ENCODE measurements at regions not wholly inside any gene's neighbourhood (a gene's known extent, or its start where the extent isn't known, plus 50 kb on each side); places are given as distances from the start of the nearest gene placed in this dataset.

DNA sequence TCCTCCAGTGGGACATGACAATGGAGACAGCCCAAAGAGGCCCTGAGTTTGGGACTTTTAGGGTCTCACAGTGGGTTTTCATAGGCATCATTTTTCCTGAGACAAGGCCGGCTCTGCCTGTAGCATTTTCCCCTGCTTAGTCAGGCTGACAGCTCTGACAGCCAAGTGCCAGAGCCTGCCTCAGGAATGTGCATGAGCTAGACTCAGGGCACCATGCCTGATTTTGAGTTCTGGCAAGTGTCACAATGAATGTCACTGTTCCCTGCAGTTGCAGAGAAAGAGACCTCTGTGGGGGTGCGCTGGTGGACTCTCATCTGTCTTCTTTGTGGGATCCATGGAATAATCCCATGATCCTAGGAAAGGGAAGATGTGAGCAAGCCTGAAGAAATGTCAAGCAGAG, 343.3 kb upstream of the TSPY4 start:
- intact Hi-C loops (cut with DNase I), result no loop called here
- H3K4me3 ChIP-seq, result no peak overlapping the region
- WGBS (ENCODE audit: insufficient coverage, low coverage, low lambda C conversion rate, missing lambda C conversion rate), result no CpG with 5 or more reads among the region's 2 CpGs
- TF ChIP-seq, protein P1, sequence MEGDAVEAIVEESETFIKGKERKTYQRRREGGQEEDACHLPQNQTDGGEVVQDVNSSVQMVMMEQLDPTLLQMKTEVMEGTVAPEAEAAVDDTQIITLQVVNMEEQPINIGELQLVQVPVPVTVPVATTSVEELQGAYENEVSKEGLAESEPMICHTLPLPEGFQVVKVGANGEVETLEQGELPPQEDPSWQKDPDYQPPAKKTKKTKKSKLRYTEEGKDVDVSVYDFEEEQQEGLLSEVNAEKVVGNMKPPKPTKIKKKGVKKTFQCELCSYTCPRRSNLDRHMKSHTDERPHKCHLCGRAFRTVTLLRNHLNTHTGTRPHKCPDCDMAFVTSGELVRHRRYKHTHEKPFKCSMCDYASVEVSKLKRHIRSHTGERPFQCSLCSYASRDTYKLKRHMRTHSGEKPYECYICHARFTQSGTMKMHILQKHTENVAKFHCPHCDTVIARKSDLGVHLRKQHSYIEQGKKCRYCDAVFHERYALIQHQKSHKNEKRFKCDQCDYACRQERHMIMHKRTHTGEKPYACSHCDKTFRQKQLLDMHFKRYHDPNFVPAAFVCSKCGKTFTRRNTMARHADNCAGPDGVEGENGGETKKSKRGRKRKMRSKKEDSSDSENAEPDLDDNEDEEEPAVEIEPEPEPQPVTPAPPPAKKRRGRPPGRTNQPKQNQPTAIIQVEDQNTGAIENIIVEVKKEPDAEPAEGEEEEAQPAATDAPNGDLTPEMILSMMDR (IDR thresholded peaks at IDR 0.05), result no peak
- no peak for TF ChIP-seq POLR2A (IDR thresholded peaks at IDR 0.05)
- H3K27me3 ChIP-seq, result no peaks in the 10 kb centered on the region
- DNase-seq, result no peak
- no peaks in the 10 kb centered on the region for H3K9me3 ChIP-seq
- no peaks in the 10 kb centered on the region for H3K36me3 ChIP-seq
- ATAC-seq, result no peak
- H3K4me1 ChIP-seq, result no peaks in the 10 kb centered on the region
- no peak overlapping the region for H3K27ac ChIP-seq

- TF ChIP-seq, protein P1 (IDR thresholded peaks at IDR 0.05), result no peak
- TF ChIP-seq POLR2A (IDR thresholded peaks at IDR 0.05), result no peak
- ATAC-seq (no peak), DNase-seq (no peak)
- H3K9me3 ChIP-seq, result no peaks in the 10 kb centered on the region
- intact Hi-C loops (cut with DNase I), result no loop called here
- H3K36me3 ChIP-seq, result no peaks in the 10 kb centered on the region
- WGBS (ENCODE audit: insufficient coverage, low coverage, low lambda C conversion rate, missing lambda C conversion rate), result no CpG with 5 or more reads among the region's 4 CpGs
- no peak overlapping the region for H3K4me3 ChIP-seq
- H3K4me1 ChIP-seq, result no peaks in the 10 kb centered on the region
- H3K27me3 ChIP-seq, result no peaks in the 10 kb centered on the region
- no peak overlapping the region for H3K27ac ChIP-seq
Measured at GRCh38 chrY:9001231-9001630, 336.0 kb upstream of the TSPY4 start.

- no peak for TF ChIP-seq POLR2A (IDR thresholded peaks at IDR 0.05)
- TF ChIP-seq, protein P1 (IDR thresholded peaks at IDR 0.05), result no peak
- no peak overlapping the region for H3K27ac ChIP-seq
- ATAC-seq, result no peak
- H3K4me1 ChIP-seq, result no peaks in the 10 kb centered on the region
- intact Hi-C loops (cut with DNase I), result no loop called here
- H3K27me3 ChIP-seq, result no peaks in the 10 kb centered on the region
- no peak for DNase-seq
- H3K9me3 ChIP-seq, result no peaks in the 10 kb centered on the region
- no CpG with 5 or more reads among the region's 2 CpGs for WGBS (ENCODE audit: insufficient coverage, low coverage, low lambda C conversion rate, missing lambda C conversion rate)
- no peak overlapping the region for H3K4me3 ChIP-seq
- no peaks in the 10 kb centered on the region for H3K36me3 ChIP-seq
Measured at GRCh38 chrY:9003739-9004138, 333.5 kb upstream of the TSPY4 start.

GRCh38 chrY:9008648-9009047, 328.6 kb upstream of the TSPY4 start:
- H3K27me3 ChIP-seq, result no peaks in the 10 kb centered on the region
- ATAC-seq (no peak), DNase-seq (no peak)
- no peaks in the 10 kb centered on the region for H3K4me1 ChIP-seq
- no peak overlapping the region for H3K27ac ChIP-seq
- intact Hi-C loops (cut with DNase I), result no loop called here
- no peak overlapping the region for H3K4me3 ChIP-seq
- no peaks in the 10 kb centered on the region for H3K36me3 ChIP-seq
- TF ChIP-seq, protein P1 (IDR thresholded peaks at IDR 0.05), result no peak
- TF ChIP-seq POLR2A (IDR thresholded peaks at IDR 0.05), result no peak
- H3K9me3 ChIP-seq, result no peaks in the 10 kb centered on the region
- WGBS (ENCODE audit: insufficient coverage, low coverage, low lambda C conversion rate, missing lambda C conversion rate), result no CpG with 5 or more reads among the region's 3 CpGs

- Histone ChIP-seq H3K4me3 (no peak overlapping the region), H3K27ac (no peak overlapping the region), H3K27me3 (no peaks in the 10 kb centered on the region), H3K9me3 (no peaks in the 10 kb centered on the region), H3K4me1 (no peaks in the 10 kb centered on the region), H3K36me3 (no peaks in the 10 kb centered on the region)
- intact Hi-C loops (cut with DNase I), result no loop called here
- WGBS (ENCODE audit: insufficient coverage, low coverage, low lambda C conversion rate, missing lambda C conversion rate), result no CpG with 5 or more reads among the region's 1 CpG
- no peak for DNase-seq
- no peak for ATAC-seq
- TF ChIP-seq, protein P1 (IDR thresholded peaks at IDR 0.05), result no peak
- TF ChIP-seq POLR2A (IDR thresholded peaks at IDR 0.05), result no peak
Measured at GRCh38 chrY:9016916-9017315, 320.3 kb upstream of the TSPY4 start.

Measured in right lobe of liver (tissue), 6 donors.